Pancreas (tissue), 10 donors: ENCODE measurements at regions not wholly inside any gene's neighbourhood (a gene's known extent, or its start where the extent isn't known, plus 50 kb on each side); places are given as distances from the start of the nearest gene placed in this dataset.

ENCODE experiments used
- ATAC-seq, 4 donors: fragments of 200-7000 bp; cut with Tn5 transposase; one replicate each; pipeline versions ENCODE4 v1.8.0 to v1.9.1; 2020; ENCODE audit warnings: mild to moderate bottlenecking in 4 of 4, moderate library complexity in 4 of 4
- DNase-seq, 6 donors: peaks; one replicate each; pipeline ENCODE4 v3.0.0-alpha.2; 2020
- FAIRE-seq: peaks from 2 replicates; lab custom pipeline; 2012; peaks lifted over from hg19 to GRCh38; lab: Jason Lieb, UNC
- H3K27ac ChIP-seq, 4 donors: fragments of 200-600 bp; sonication (generic); 1 replicate in 3 of 4; 2 replicates in 1 of 4; pipeline versions ENCODE4 v1.5.0 to v1.8.0; 2020
- H3K27me3 ChIP-seq, 4 donors: fragments of 200-600 bp; one replicate each; pipeline ENCODE4 v1.8.0; 2021
- H3K36me3 ChIP-seq, 3 donors: fragments of 200-600 bp; sonication (generic) in 1 of 3; one replicate each; pipeline versions ENCODE4 v1.5.0 to v1.8.0; 2020 to 2021
- H3K4me1 ChIP-seq, 3 donors: fragments of 200-600 bp; one replicate each; pipeline ENCODE4 v1.8.0; 2021
- H3K4me3 ChIP-seq, 4 donors: fragments of 200-600 bp; sonication (generic) in 2 of 4; one replicate each; pipeline versions ENCODE4 v1.5.0 to v1.8.0; 2020 to 2021
- H3K9me3 ChIP-seq, 4 donors: fragments of 200-600 bp; one replicate each; pipeline ENCODE4 v1.8.0; 2021
- WGBS, 2 donors: extraction: QIAGEN DNeasy Blood & Tissue Kit; methylation state at CpG; one replicate each; pipeline ENCODE4 v1.1.7; 2013; 5-methylcytosine and 5-hydroxymethylcytosine counted together
- intact Hi-C, 3 donors: fragments of 100-400 bp; cut with DNase I; formaldehyde crosslinking; loops; one replicate each; pipeline versions ENCODE4 v1.11.1 to v1.14.2; 2022
- TF ChIP-seq, protein P1 (sequence below), 4 donors: fragments of 200-600 bp; sonication (generic) in 3 of 4; IDR thresholded peaks; one replicate each; pipeline versions ENCODE4 v1.5.0 to v1.8.0; 2021; ENCODE audit warnings: antibody characterized with exemption in 4 of 4
- donor health status: healthy with polysubstance abuse.
- donor health status: DM: no; HTN: no; CAD: no; lungs with moderate emphysema.
- donor health status: DM: no; HTN: no; CAD: no.
- donor health status: control.
- donor health status: control.
- donor health status: Bipolar disorder and iron deficiency.
- donor health status: DM: yes; HTN: yes; CAD: no.
- donor health status: DM: no; HTN: no; CAD: no.
- donor health status: DM: no; HTN: no; CAD: no.
- donor health status: DM: yes; HTN: yes; CAD: no.

DNA sequence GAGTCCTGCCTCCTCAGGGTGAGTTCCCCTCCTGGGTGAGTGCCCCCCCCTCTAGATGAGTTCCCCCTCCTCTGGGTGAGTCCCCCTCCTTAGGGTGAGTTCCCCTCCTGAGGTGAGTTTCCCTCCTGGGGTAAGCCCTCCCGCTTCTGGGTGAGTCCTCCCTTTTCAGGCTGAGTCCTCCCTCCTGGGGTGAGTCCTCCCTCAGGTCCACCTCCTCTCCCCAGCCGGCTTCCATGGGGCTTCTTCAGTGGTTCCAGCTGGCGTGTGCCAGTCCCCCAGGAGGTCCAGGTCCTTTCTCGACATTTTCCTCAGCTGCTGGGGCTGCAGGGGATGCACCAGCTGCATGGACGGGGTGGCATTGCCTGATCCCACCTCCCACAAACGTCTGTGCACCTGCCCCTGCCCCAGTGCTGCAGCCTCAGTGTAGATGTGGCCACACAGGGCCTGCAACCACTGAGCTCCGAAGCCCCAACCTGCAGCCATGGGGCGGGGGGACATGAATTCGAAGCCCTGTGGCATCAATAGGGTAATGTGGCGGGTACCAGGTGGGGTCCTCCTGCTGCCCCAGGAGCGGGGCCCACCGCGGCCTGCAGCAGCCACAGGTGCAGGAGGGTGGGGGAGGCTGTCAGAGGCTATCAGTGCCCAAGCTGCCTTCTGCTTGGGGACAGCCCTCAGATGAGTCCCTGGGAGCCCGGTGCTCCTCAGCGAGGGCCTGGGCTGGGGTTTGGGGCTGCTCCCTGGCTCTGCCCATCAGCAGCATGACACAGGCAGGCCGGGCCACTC lies 101.3 kb upstream of the FGF3 start:
- intact Hi-C loops = loop anchor here (5.0 to 10.0 kb wide), 3 partner anchors 254 to 272 kb away; no protein-coding TSS in a partner anchor
- WGBS, 2 donors = 68 to 69% methylated on average over 13 to 16 of the region's 16 CpGs
- DNase-seq (peak in 3 of 6 donors; percentile 12 to 60 (median 55)), FAIRE-seq (no peak), ATAC-seq (no peak)
- H3K4me1 ChIP-seq = no peaks in the 10 kb centered on the region
- H3K36me3 ChIP-seq = no peaks in the 10 kb centered on the region
- H3K9me3 ChIP-seq = no peaks in the 10 kb centered on the region
- H3K4me3 ChIP-seq = no peak overlapping the region
- TF ChIP-seq, protein P1, sequence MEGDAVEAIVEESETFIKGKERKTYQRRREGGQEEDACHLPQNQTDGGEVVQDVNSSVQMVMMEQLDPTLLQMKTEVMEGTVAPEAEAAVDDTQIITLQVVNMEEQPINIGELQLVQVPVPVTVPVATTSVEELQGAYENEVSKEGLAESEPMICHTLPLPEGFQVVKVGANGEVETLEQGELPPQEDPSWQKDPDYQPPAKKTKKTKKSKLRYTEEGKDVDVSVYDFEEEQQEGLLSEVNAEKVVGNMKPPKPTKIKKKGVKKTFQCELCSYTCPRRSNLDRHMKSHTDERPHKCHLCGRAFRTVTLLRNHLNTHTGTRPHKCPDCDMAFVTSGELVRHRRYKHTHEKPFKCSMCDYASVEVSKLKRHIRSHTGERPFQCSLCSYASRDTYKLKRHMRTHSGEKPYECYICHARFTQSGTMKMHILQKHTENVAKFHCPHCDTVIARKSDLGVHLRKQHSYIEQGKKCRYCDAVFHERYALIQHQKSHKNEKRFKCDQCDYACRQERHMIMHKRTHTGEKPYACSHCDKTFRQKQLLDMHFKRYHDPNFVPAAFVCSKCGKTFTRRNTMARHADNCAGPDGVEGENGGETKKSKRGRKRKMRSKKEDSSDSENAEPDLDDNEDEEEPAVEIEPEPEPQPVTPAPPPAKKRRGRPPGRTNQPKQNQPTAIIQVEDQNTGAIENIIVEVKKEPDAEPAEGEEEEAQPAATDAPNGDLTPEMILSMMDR (IDR thresholded peaks at IDR 0.05) = no peak
- H3K27me3 ChIP-seq = no peaks in the 10 kb centered on the region
- no peak overlapping the region for H3K27ac ChIP-seq

DNA sequence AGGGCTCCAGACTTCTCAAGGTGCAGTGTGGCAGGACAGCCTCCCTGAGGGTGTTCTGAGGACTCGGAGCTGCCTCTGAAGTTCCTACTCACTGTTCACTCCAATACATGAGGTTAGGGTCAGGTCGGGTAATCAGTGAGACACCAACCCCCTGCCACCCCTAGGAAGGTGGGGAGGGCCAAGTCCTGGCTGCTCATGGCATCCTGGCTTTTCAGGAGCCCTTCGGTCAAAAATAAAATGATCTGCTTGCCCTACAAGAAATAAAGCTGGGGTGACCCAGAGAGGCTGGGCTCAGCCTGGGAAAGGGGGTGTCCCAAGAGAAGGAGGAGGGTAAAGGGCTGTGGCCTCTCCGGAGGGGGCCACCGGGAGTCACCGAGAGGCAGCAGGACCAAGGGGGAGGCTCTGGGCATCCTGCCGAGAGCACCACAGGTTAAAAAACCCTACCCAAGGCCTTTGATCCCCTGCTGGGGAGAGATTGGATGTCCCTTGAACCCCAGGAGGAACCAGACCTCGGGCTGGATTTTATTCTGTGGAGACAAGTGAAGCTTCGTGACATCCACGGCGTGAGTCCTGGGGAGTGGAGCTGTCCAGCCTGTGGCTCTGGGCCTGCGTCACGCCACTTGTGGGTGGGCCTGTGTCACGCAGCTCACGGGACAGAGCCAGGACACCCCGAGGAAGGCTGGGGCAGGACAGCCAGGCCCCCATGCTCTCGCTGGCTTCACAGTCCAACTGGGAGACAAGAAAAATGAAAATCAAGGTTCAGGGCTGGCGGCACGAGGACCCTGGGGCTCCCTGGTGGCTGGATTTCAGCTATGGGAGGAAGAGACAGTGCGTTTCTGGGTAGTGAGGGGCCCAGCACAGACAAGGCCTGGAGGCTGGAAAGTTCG lies 102.2 kb upstream of the FGF3 start:
- Histone ChIP-seq H3K36me3 (no peaks in the 10 kb centered on the region), H3K9me3 (no peaks in the 10 kb centered on the region), H3K27ac (no peak overlapping the region), H3K27me3 (no peaks in the 10 kb centered on the region), H3K4me3 (no peak overlapping the region), H3K4me1 (no peaks in the 10 kb centered on the region)
- WGBS, 2 donors = 64 to 67% methylated on average over 21 of the region's 21 CpGs
- FAIRE-seq (no peak), DNase-seq (peak in 2 of 6 donors; percentile 8 to 43), ATAC-seq (no peak)
- TF ChIP-seq, protein P1 (IDR thresholded peaks at IDR 0.05) = no peak
- intact Hi-C loops = loop anchor here (5.0 to 10.0 kb wide), 3 partner anchors 253 to 271 kb away; no protein-coding TSS in a partner anchor

DNA sequence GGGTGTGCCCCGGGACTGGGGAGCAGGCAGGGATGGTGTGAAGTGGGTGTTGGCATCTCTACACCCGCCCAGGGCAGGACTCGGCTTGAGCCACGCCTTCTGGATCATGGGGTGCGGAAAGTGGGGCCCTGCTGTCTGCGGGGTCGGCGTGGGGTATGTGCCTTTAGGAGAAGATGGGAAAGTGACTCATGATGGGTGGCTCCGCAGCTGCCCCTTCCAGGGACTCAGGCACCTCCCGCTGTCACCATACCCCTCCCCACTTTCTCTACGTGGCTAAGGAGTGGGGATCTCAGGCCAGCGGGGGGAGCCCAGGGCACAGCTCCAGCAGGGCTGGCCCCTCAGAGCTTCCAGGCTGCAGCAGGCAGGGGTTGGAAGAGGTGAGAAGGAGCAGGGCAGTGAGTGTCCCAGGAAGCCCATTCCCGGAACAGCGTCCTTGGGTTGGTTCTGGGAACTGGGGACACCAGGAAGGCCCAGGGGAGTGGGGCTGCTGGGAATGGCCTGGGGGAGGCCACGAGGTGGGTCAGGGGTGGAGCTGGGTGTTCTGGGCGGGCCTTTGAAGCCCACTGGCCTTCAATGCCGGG lies 102.9 kb upstream of the FGF3 start:
- H3K4me3 ChIP-seq = no peak overlapping the region
- TF ChIP-seq, protein P1 (IDR thresholded peaks at IDR 0.05) = no peak
- H3K36me3 ChIP-seq = no peaks in the 10 kb centered on the region
- DNase-seq = peak in 1 of 6 donors; percentile 41
- no peak overlapping the region for H3K27ac ChIP-seq
- FAIRE-seq = no peak
- H3K9me3 ChIP-seq = no peaks in the 10 kb centered on the region
- H3K27me3 ChIP-seq = no peaks in the 10 kb centered on the region
- intact Hi-C loops = loop anchor here (5.0 to 10.0 kb wide), 3 partner anchors 253 to 270 kb away; no protein-coding TSS in a partner anchor
- no peak for ATAC-seq
- WGBS, 2 donors = 61 to 62% methylated on average over 17 of the region's 17 CpGs
- no peaks in the 10 kb centered on the region for H3K4me1 ChIP-seq

DNA sequence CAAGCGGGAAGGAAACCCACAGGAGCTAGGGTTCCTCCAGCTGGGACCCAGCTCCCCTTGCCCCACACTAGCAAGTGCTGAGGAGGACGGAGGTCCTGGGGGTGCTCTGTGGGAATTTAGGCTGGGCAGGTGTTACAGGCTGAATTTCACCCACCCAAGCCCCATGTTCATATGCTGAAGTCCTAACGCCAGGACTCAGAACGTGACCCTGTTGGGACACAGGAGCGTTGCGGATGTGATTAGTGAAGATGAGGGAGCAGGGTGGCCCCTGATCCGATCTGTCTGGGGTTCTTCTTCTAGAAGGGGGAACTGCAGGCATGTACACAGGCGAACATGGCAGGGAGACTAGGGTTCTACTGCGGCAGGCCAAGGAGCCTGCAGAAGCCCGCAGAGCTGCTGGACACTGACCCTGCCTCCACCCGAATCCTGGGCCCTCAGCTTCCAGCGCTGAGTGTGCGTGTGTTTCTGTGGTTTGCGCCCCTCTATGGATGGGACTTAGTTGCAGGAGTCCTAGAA lies 103.4 kb upstream of the FGF3 start:
- DNase-seq (no peak), FAIRE-seq (no peak), ATAC-seq (no peak)
- intact Hi-C loops = loop anchor here (5.0 to 10.0 kb wide), 3 partner anchors 252 to 270 kb away; no protein-coding TSS in a partner anchor
- H3K27me3 ChIP-seq = no peaks in the 10 kb centered on the region
- TF ChIP-seq, protein P1 (IDR thresholded peaks at IDR 0.05) = no peak
- WGBS, 2 donors = 74 to 85% methylated on average over 14 of the region's 14 CpGs
- no peaks in the 10 kb centered on the region for H3K36me3 ChIP-seq
- H3K9me3 ChIP-seq = no peaks in the 10 kb centered on the region
- H3K4me1 ChIP-seq = no peaks in the 10 kb centered on the region
- no peak overlapping the region for H3K27ac ChIP-seq
- no peak overlapping the region for H3K4me3 ChIP-seq
